Esophagus squamous epithelium (tissue), 5 donors: ENCODE measurements at regions not wholly inside any gene's neighbourhood (a gene's known extent, or its start where the extent isn't known, plus 50 kb on each side); places are given as distances from the start of the nearest gene placed in this dataset.

Source experiments
- DNase-seq: peaks from one replicate; lab custom pipeline; 2025; lab: John Stamatoyannopoulos, UW
- H3K27ac ChIP-seq, 4 donors: fragments of 200-600 bp; sonication (generic); one replicate each; pipeline ENCODE4 v1.5.1; 2016 to 2019; ENCODE audit warnings: mild to moderate bottlenecking in 1 of 4
- H3K27me3 ChIP-seq, 4 donors: fragments of 200-600 bp; sonication (generic); 1 replicate in 3 of 4; 2 replicates in 1 of 4; pipeline versions ENCODE4 v1.5.1 to v1.6.0; 2017 to 2021; ENCODE audit warnings: antibody characterized with exemption in 1 of 4
- H3K36me3 ChIP-seq, 3 donors: fragments of 200-600 bp; sonication (generic); one replicate each; pipeline ENCODE4 v1.5.1; 2016 to 2019
- H3K4me1 ChIP-seq, 3 donors: fragments of 200-600 bp; sonication (generic); one replicate each; pipeline ENCODE4 v1.5.1; 2017 to 2019
- H3K4me3 ChIP-seq, 4 donors: fragments of 200-600 bp; sonication (generic); 1 replicate in 3 of 4; 2 replicates in 1 of 4; pipeline ENCODE4 v1.5.1; 2016 to 2019; ENCODE audit warnings: mild to moderate bottlenecking in 2 of 4, moderate library complexity in 1 of 4
- H3K9me3 ChIP-seq, 3 donors: fragments of 200-600 bp; sonication (generic); one replicate each; pipeline ENCODE4 v1.5.1; 2016 to 2019
- CTCF ChIP-seq, 6 experiments: fragments of 450-650 bp in 4 of 6; fragments of 200-600 bp in 2 of 6; sonication (generic) in 2 of 6; IDR thresholded peaks; one replicate each; pipeline ENCODE4 v1.5.1; 2016 to 2019; ENCODE audit warnings: antibody characterized with exemption in 6 of 6, mild to moderate bottlenecking in 4 of 6, moderate library complexity in 4 of 6
- POLR2A ChIP-seq, 4 donors: fragments of 450-650 bp; IDR thresholded peaks; one replicate each; pipeline ENCODE4 v1.6.1; 2017; ENCODE audit warnings: antibody characterized with exemption in 4 of 4, mild to moderate bottlenecking in 4 of 4, moderate library complexity in 3 of 4
- WGBS, 2 donors: methylation state at CpG; one replicate each; pipeline ENCODE4 v1.1.5; 2018; 5-methylcytosine and 5-hydroxymethylcytosine counted together
- intact Hi-C: fragments of 100-400 bp; cut with DNase I; formaldehyde crosslinking; loops from one replicate; pipeline ENCODE4 v1.15.0; 2022
- donor health status: DM: yes; HTN: yes; CAD: no.

GRCh38 chr15:26242565-26243071 is 379.5 kb upstream of the ATP10A start:
- Histone ChIP-seq H3K36me3 (no peaks in the 10 kb centered on the region), H3K27ac (no peak overlapping the region), H3K27me3 (no peaks in the 10 kb centered on the region), H3K9me3 (no peaks in the 10 kb centered on the region), H3K4me3 (no peak overlapping the region), H3K4me1 (no peaks in the 10 kb centered on the region)
- no peak for TF ChIP-seq POLR2A (IDR thresholded peaks at IDR 0.05)
- no peak for TF ChIP-seq CTCF (IDR thresholded peaks at IDR 0.05)
- intact Hi-C loops: no loop called here
- 68 to 82% methylated on average over 7 to 9 of the region's 9 CpGs for WGBS, 2 donors
- no peak for DNase-seq

DNA sequence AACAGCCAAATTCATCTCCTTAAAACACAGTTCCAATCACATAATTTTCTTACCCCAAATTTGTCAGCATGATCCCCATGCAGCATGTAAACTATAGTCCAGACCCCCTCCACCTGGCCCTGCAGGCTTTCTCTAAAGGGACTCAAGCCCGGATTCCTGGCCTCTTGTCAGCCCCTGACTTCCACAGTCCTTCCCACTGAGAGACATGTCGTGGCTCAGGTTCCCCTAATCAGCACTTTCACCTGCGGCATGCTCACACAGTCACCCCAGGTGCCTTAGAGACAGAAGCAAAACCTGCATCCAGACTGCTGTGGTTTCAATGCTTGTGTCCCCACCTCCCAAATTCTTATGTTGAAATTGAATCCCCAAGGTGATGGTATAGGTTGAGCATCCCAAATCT is 372.7 kb upstream of the ATP10A start:
- no peak for DNase-seq
- 42% methylated on average over 3 of the region's 3 CpGs for WGBS, 2 donors
- no peak overlapping the region for H3K27ac ChIP-seq
- no peaks in the 10 kb centered on the region for H3K36me3 ChIP-seq
- intact Hi-C loops: no loop called here
- TF ChIP-seq POLR2A (IDR thresholded peaks at IDR 0.05) (no peak), CTCF (IDR thresholded peaks at IDR 0.05) (no peak)
- no peaks in the 10 kb centered on the region for H3K27me3 ChIP-seq
- H3K9me3 ChIP-seq: no peaks in the 10 kb centered on the region
- no peak overlapping the region for H3K4me3 ChIP-seq
- H3K4me1 ChIP-seq: no peaks in the 10 kb centered on the region

DNA sequence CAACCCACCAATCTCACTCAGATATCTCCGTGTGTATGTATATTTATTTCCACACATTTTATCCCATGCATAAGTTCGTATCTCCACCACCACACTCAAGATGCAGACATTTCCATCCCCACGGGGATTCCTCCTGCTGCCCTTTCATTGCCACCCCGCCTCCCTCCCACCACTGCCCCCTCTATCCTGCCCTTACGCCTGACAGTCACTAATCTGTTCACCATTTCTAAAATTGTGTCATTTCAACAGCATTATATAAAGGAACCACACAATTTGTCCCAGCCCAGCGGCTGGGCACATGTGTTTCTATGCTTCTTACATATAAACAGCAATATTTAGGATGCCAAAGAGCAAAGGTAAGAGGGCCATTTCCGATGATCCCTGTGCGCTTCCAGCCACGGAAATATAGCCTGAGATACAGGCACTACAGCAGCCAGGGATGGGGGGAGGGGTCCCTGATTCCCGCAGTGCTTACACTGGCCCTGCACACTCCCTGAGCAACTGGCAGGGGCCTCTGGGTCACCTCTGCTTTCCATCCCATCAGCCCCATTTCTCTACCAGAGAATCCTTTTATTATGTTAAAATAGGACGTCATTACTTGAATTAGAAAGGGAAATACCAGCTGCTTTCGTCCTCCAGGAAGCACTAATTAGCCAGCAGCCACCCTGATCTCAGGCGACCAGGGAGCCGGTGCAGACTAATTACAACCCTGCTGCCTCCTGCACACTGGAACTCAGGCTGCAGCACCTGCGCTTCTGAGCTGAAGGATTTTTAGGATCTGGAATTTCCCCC is 372.0 kb upstream of the ATP10A start:
- no peak overlapping the region for H3K27ac ChIP-seq
- DNase-seq: no peak
- no peaks in the 10 kb centered on the region for H3K27me3 ChIP-seq
- intact Hi-C loops: no loop called here
- H3K9me3 ChIP-seq: no peaks in the 10 kb centered on the region
- no peak for TF ChIP-seq CTCF (IDR thresholded peaks at IDR 0.05)
- no peak for TF ChIP-seq POLR2A (IDR thresholded peaks at IDR 0.05)
- WGBS, 2 donors: 31 to 38% methylated on average over 14 to 15 of the region's 15 CpGs
- no peaks in the 10 kb centered on the region for H3K36me3 ChIP-seq
- H3K4me3 ChIP-seq: no peak overlapping the region
- no peaks in the 10 kb centered on the region for H3K4me1 ChIP-seq

GRCh38 chr15:26232691-26233090 is 369.6 kb upstream of the ATP10A start:
- no peak for DNase-seq
- Histone ChIP-seq H3K36me3 (no peaks in the 10 kb centered on the region), H3K4me1 (no peaks in the 10 kb centered on the region), H3K27ac (no peak overlapping the region), H3K4me3 (no peak overlapping the region), H3K27me3 (no peaks in the 10 kb centered on the region), H3K9me3 (peaks cover 0 to 5% (median 0%) of the 10 kb centered on the region in 3 donors)
- no peak for TF ChIP-seq POLR2A (IDR thresholded peaks at IDR 0.05)
- no peak for TF ChIP-seq CTCF (IDR thresholded peaks at IDR 0.05)
- intact Hi-C loops: no loop called here

GRCh38 chr15:26231096-26231495 is 368.0 kb upstream of the ATP10A start:
- H3K9me3 ChIP-seq: peaks cover 0 to 10% (median 0%) of the 10 kb centered on the region in 3 donors
- no peak for DNase-seq
- H3K36me3 ChIP-seq: no peaks in the 10 kb centered on the region
- no peaks in the 10 kb centered on the region for H3K4me1 ChIP-seq
- 42 to 46% methylated on average over 6 of the region's 6 CpGs for WGBS, 2 donors
- H3K4me3 ChIP-seq: no peak overlapping the region
- TF ChIP-seq POLR2A (IDR thresholded peaks at IDR 0.05) (no peak), CTCF (IDR thresholded peaks at IDR 0.05) (no peak)
- no peaks in the 10 kb centered on the region for H3K27me3 ChIP-seq
- intact Hi-C loops: no loop called here
- H3K27ac ChIP-seq: no peak overlapping the region
